ENCODE measurements at regions not wholly inside any gene's neighbourhood (a gene's known extent, or its start where the extent isn't known, plus 50 kb on each side); places are given as distances from the start of the nearest gene placed in this dataset.

GRCh38 chr20:22474224-22474623 is 110.1 kb downstream of the FOXA2 start:
- TF ChIP-seq BCL3 (CRISPR knock-in tag; IDR thresholded peaks at IDR 0.05) (no peak), ZBTB34 (CRISPR knock-in tag; IDR thresholded peaks at IDR 0.05) (no peak), BHLHE40 (IDR thresholded peaks at IDR 0.05; ENCODE audit: low read length) (no peak), ZBTB33 (CRISPR knock-in tag; IDR thresholded peaks at IDR 0.05) (no peak), CTCF (CRISPR knock-in tag; IDR thresholded peaks at IDR 0.05) (no peak), MAZ (IDR thresholded peaks at IDR 0.05; ENCODE audit: borderline replicate concordance, low read depth, low read length) (no peak), MAZ (CRISPR knock-in tag; IDR thresholded peaks at IDR 0.05; ENCODE audit: low read depth) (no peak), ZNF274 (CRISPR knock-in tag; IDR thresholded peaks at IDR 0.05) (no peak), ZHX1 (CRISPR knock-in tag; IDR thresholded peaks at IDR 0.05; ENCODE audit: low read depth) (no peak), HIC2 (CRISPR knock-in tag; IDR thresholded peaks at IDR 0.05; ENCODE audit: low read depth) (no peak), ZNF318 (CRISPR knock-in tag; IDR thresholded peaks at IDR 0.05) (no peak), MLX (CRISPR knock-in tag; IDR thresholded peaks at IDR 0.05) (no peak)

All from HepG2 (cell line).